ENCODE measurements at regions not wholly inside any gene's neighbourhood (a gene's known extent, or its start where the extent isn't known, plus 50 kb on each side); places are given as distances from the start of the nearest gene placed in this dataset.

DNA sequence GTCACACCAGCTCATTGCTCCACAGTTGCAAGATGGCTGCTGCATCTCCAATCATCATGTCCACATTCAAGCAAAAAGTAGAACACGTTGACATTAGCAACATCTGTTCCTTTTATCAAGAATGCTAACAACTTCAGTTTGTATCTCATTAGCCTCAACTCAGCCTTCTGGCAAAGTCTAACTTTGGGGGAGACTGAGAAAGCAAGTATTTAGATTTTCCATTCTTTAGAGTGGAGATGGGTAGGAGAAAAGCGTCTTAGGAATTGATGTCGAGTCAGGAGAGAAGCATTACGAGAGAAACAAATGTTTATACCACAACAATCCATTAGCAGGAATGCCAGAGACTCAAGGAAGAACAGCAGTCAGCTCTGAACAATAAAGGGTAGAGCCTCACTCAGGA, 446.3 kb downstream of the ENC1 start:
- no peak for TF ChIP-seq CTCF (conservative IDR thresholded peaks at IDR 0.05; ENCODE audit: low read length)
- no peak for TF ChIP-seq EZH2phosphoT487 (IDR thresholded peaks at IDR 0.05; ENCODE audit: borderline replicate concordance)

All from Loucy (cell line).